AG10803 (cell line): ENCODE measurements at regions not wholly inside any gene's neighbourhood (a gene's known extent, or its start where the extent isn't known, plus 50 kb on each side); places are given as distances from the start of the nearest gene placed in this dataset.

ENCODE experiments used
- DNase-seq: peaks from one replicate; pipeline ENCODE4 v3.0.0; 2010; ENCODE audit warnings: low read depth
- H3K4me3 ChIP-seq: 2 replicates; pipeline ENCODE4 v1.5.1; 2011; ENCODE audit warnings: mild to moderate bottlenecking, low read length, control low read depth
- CTCF ChIP-seq: conservative IDR thresholded peaks from 2 replicates; pipeline ENCODE4 v1.5.1; 2011; ENCODE audit warnings: mild to moderate bottlenecking, low read length, control low read depth, inconsistent platforms

- H3K4me3 ChIP-seq = no peak overlapping the region
- TF ChIP-seq CTCF = no peak
- no peak for DNase-seq
These were observed 777.8 kb downstream of the TBC1D32 start for GRCh38 chr6:120556491-120556890.

GRCh38 chr6:120553353-120553752 lies 780.9 kb downstream of the TBC1D32 start:
- no peak for DNase-seq

GRCh38 chr6:120545353-120545752 lies 788.9 kb downstream of the TBC1D32 start:
- no peak for TF ChIP-seq CTCF
- no peak overlapping the region for H3K4me3 ChIP-seq
- no peak for DNase-seq

More at GRCh38 chr6:120553353-120553752, 780.9 kb downstream of the TBC1D32 start:
- no peak overlapping the region for H3K4me3 ChIP-seq
- no peak for TF ChIP-seq CTCF

- H3K4me3 ChIP-seq = no peak overlapping the region
- TF ChIP-seq CTCF = no peak
- no peak for DNase-seq
These were observed 799.3 kb downstream of the TBC1D32 start for GRCh38 chr6:120534954-120535353.

GRCh38 chr6:120526576-120526975 lies 807.7 kb downstream of the TBC1D32 start:
- TF ChIP-seq CTCF = no peak
- H3K4me3 ChIP-seq = no peak overlapping the region

GRCh38 chr6:120514544-120514943 lies 819.7 kb downstream of the TBC1D32 start:
- no peak for TF ChIP-seq CTCF
- DNase-seq = no peak
- H3K4me3 ChIP-seq = no peak overlapping the region

More at GRCh38 chr6:120526576-120526975, 807.7 kb downstream of the TBC1D32 start:
- no peak for DNase-seq

- no peak for TF ChIP-seq CTCF
- H3K4me3 ChIP-seq = no peak overlapping the region
- no peak for DNase-seq
These were observed 822.6 kb downstream of the TBC1D32 start for GRCh38 chr6:120511712-120512111.
